ENCODE measurements at regions not wholly inside any gene's neighbourhood (a gene's known extent, or its start where the extent isn't known, plus 50 kb on each side); places are given as distances from the start of the nearest gene placed in this dataset.

GRCh38 chr4:71188156-71188640, 150.6 kb upstream of the SLC4A4 start:
- Histone ChIP-seq H3K27me3 (no peaks in the 10 kb centered on the region), H3K4me1 (peaks cover 6% of the 10 kb centered on the region), H3K4me3 (peak overlapping the region in 1 of 2 donors; percentile 62), H3K36me3 (ENCODE audit: low read depth, missing control alignments) (no peaks in the 10 kb centered on the region), H3K27ac (no peak overlapping the region), H3K9me3 (no peaks in the 10 kb centered on the region)
- DNase-seq = no peak
- no peak for TF ChIP-seq POLR2A (IDR thresholded peaks at IDR 0.05)
- no peak for TF ChIP-seq CTCF (IDR thresholded peaks at IDR 0.05)
- WGBS, 2 donors = 18 to 19% methylated on average over 7 of the region's 7 CpGs
- intact Hi-C loops (cut with DNase I; ENCODE audit: low total_unique reads) = no loop called here

- intact Hi-C loops (cut with DNase I; ENCODE audit: low total_unique reads) = no loop called here
- Histone ChIP-seq H3K36me3 (ENCODE audit: low read depth, missing control alignments) (no peaks in the 10 kb centered on the region), H3K27me3 (no peaks in the 10 kb centered on the region), H3K4me1 (peaks cover 6% of the 10 kb centered on the region), H3K9me3 (no peaks in the 10 kb centered on the region), H3K4me3 (no peak overlapping the region), H3K27ac (no peak overlapping the region)
- TF ChIP-seq CTCF (IDR thresholded peaks at IDR 0.05) (no peak), POLR2A (IDR thresholded peaks at IDR 0.05) (no peak)
- 91 to 93% methylated on average over 1 of the region's 1 CpG for whole genome bisulfite sequencing, 2 donors
- DNase-seq = no peak
These were observed 149.9 kb upstream of the SLC4A4 start for GRCh38 chr4:71188951-71189350.

GRCh38 chr4:71189471-71189870, 149.3 kb upstream of the SLC4A4 start:
- no peak for TF ChIP-seq POLR2A (IDR thresholded peaks at IDR 0.05)
- no peak for TF ChIP-seq CTCF (IDR thresholded peaks at IDR 0.05)
- Histone ChIP-seq H3K27ac (no peak overlapping the region), H3K9me3 (no peaks in the 10 kb centered on the region), H3K4me3 (no peak overlapping the region), H3K4me1 (peaks cover 6% of the 10 kb centered on the region), H3K36me3 (ENCODE audit: low read depth, missing control alignments) (no peaks in the 10 kb centered on the region), H3K27me3 (no peaks in the 10 kb centered on the region)
- no peak for DNase-seq
- 86 to 90% methylated on average over 6 of the region's 6 CpGs for whole genome bisulfite sequencing, 2 donors
- intact Hi-C loops (cut with DNase I; ENCODE audit: low total_unique reads) = no loop called here

GRCh38 chr4:71194454-71194853, 144.4 kb upstream of the SLC4A4 start:
- no peaks in the 10 kb centered on the region for H3K4me1 ChIP-seq
- 91 to 96% methylated on average over 1 of the region's 1 CpG for WGBS, 2 donors
- no peak for TF ChIP-seq CTCF (IDR thresholded peaks at IDR 0.05)
- no peak for TF ChIP-seq POLR2A (IDR thresholded peaks at IDR 0.05)
- intact Hi-C loops (cut with DNase I; ENCODE audit: low total_unique reads) = no loop called here
- H3K27me3 ChIP-seq = no peaks in the 10 kb centered on the region
- H3K27ac ChIP-seq = no peak overlapping the region
- no peak overlapping the region for H3K4me3 ChIP-seq
- H3K36me3 ChIP-seq (ENCODE audit: low read depth, missing control alignments) = no peaks in the 10 kb centered on the region
- no peaks in the 10 kb centered on the region for H3K9me3 ChIP-seq
- DNase-seq = no peak

- TF ChIP-seq POLR2A (IDR thresholded peaks at IDR 0.05) (no peak), CTCF (IDR thresholded peaks at IDR 0.05) (no peak)
- H3K27ac ChIP-seq = no peak overlapping the region
- no peak overlapping the region for H3K4me3 ChIP-seq
- intact Hi-C loops (cut with DNase I; ENCODE audit: low total_unique reads) = no loop called here
- H3K36me3 ChIP-seq (ENCODE audit: low read depth, missing control alignments) = no peaks in the 10 kb centered on the region
- H3K27me3 ChIP-seq = no peaks in the 10 kb centered on the region
- H3K4me1 ChIP-seq = no peaks in the 10 kb centered on the region
- H3K9me3 ChIP-seq = no peaks in the 10 kb centered on the region
- DNase-seq = no peak
- 60 to 73% methylated on average over 4 of the region's 4 CpGs for WGBS, 2 donors
These were observed 142.9 kb upstream of the SLC4A4 start for GRCh38 chr4:71195924-71196323.
